Stimulated activated CD4-positive, alpha-beta T cell treated with anti-CD3 and anti-CD28 coated beads, Interleukin-1b, Interleukin-23, amount 100 ng/mL, for 1 hour (primary cell): ENCODE measurements at regions not wholly inside any gene's neighbourhood (a gene's known extent, or its start where the extent isn't known, plus 50 kb on each side); places are given as distances from the start of the nearest gene placed in this dataset.

Experiments
- DNase-seq, 2 donors: peaks; one replicate each; pipeline ENCODE4 v3.0.0-alpha.2; 2020; ENCODE audit warnings: low read depth in 2 of 2

DNA sequence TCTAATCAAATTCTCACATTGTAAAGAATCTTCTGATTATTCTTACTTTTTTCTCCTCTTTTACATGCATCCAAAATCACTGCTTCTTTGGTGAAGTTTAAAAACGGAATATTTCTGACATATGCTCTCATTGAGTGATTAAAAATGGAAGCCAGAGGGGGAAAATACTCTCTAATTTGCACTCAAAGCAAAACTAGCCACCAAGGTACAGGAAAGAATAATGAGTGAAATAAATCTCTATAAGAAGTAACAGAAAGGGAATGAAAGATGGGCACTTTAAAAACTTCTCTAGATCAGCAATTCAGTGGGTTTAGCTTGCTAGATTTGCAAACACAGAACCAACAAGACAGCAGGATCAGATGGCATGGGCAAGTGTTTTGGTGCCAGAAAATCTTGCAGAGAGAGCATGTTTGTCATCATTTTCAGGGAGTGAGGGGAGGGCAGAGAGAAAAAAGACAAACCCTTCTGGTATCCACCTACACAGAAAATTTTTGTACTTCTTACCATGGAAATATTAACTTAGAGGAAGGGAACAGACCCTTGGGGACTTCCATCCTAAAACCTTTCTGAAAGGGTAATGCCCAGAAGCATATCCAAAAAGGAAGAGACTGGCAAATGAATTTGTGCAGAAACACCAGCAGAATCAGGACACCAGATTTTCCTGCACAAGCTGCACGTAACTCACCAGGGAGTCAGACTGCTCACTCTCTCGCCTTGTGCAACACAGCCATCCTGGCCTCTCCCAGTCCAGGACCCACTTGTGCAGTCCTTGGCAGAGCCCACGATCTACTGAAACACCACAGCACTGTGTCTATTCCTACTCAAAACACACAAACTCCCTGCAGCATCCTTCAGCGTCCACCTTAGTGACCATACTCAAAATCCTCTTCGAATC is 270.2 kb upstream of the PRDM1 start:
- no peak for DNase-seq

DNA sequence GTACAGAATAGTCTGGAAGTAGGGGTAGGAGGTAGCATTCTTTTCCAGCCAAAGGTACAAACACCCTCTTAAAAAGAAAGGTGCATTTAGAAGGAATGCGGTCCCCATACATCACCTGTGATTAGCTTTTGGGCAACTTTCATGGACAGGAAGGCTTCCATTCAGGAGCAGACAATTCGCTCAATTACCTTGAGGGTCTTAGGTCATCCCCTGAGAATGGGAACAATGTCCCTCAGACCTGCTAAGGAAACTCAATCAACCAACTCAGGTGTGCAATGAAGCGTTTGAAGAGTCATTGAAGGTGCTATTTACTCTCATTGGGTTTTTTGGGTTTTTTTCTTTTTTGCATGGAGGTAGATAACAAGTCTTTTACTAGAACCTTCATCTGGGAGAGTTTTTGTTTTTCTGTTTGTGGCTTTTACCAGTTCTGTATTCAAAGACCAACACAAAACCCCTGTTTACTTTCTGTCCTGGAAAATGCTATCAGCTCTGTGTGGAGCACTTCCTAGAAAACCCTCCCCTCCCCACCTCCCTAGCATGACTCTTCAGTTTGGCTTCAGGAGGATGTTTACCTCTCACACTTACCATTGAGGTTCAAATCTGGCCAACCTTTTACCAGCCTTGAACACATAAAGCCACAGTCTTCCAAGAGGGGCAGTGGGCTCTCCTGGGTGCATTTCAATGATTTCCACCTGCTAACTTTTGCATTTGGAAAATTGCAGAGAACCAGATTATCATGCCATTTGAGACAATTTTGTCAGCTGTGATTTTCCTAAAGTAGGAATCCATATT is 271.2 kb upstream of the PRDM1 start:
- no peak for DNase-seq

DNA sequence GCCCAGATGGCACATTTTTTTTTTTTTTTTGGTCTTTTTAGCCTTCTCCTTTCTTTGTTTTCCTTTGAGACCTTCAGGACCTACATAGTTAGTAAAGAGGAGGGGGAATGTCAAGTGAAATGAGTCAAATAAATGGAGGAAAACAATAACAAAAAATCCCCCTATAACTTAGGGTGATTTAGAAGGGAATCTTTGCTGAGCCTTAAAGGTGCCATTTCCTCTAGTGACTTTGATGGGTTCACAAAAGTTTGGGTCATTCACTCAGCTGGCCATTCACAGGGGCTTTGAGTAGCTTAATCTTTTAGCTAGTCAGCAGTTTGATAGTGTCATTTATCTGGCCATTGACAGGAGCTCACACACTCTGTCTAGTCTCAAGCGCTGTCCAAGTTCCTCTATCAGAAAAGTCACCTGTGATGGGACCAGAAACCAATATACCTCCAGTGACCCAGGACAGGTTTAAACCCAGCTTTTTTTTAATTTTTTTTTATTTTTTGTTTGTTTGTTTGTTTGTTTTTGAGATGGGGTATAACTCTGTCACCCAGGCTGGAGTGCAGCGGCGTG is 275.1 kb upstream of the PRDM1 start:
- DNase-seq: no peak

DNA sequence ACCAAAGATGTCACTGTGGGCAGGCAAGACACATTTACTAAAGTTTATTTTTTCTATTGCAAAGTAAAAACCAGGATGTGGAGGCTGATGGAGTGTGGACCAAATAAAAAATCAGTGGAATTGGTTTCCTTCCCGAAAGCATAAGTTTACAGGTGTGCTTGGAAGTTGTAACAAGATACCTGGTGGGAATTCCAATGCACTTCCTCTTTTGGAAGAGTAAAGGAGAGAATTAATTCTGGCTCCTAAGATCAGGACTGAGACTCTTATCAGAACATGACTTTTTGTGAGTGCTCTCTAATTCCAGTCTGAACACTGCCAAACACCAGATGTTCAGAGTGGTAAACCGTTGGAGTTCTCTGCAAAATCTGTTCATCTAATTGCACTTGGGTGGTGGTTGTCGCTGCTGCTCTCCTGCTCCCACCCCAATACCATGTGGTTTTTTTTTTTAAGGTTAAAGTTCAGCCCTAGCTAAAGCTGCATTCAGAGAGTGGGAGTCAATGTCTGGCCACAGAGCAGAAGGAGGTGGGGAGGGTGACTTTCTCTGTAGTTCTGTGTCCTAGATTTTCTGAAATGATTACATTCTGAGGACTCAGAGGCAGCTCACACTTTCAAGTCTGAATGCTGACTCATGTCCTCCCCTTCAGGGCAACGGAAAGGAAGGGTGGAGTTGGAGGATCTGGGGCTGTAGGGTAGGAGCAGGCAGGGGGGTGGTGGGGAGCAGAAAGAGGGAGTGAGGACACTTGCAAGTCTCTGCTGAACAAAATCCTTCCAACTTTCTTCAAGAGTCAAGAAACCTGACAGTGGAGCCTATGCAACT is 275.8 kb upstream of the PRDM1 start:
- DNase-seq: no peak

DNA sequence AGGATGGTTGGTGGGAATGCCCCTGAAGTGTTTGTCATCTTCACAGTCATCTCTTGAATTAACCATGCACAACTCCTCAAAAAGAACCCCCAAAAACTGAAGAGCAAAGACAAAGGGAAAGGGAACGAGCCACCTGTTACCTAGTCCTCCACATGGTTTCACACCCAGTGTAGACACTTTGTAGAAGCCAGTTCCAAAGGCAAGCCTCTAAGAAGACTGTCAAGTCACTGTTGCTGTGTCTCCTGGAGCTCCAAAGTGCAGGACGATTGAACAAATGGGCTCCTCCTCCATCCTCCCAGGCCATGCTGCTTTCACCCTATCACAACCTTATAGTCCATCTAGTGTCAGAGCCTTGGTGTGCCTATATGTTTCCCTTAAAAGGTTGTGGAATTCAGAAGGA is 277.6 kb upstream of the PRDM1 start:
- no peak for DNase-seq

DNA sequence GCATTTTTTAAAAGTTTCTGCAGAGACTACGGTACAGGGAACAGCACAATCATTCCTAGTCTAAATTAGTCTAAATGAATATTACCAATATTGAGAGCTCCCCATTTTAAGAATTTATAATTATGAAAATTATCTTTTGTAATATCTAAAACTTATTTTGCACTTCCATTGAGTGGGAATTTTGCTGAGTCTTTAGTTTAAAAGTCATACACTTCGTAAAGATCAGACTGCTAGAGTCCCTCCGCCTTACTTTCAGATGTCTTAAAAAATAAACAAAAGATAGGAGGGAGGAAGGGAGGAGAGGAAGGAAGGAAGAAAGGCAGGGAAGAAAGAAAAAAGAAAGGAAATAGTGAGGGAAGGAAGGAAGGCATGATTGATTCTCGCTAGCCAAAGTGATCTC is 278.2 kb upstream of the PRDM1 start:
- no peak for DNase-seq

DNA sequence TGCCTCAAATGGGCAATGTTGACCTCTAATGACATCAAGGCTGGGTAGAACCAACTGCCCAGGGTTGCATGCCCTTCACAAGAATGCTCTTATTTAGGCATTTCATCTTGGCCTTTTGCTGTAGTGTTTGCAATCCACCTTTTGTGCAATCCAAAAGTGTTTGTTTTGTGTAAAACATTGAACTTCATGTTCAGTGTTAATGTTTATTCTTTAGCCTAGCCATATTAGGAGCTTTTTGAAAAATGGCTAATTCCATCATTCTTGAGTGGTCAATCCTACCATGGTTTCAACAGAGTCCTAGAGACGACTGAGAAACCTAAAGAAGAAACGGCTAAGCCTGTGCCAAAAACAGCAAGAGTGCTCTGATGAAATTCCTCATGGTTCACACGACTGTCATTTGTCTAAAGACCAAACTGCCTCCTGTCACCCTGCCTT is 279.6 kb upstream of the PRDM1 start:
- no peak for DNase-seq

DNA sequence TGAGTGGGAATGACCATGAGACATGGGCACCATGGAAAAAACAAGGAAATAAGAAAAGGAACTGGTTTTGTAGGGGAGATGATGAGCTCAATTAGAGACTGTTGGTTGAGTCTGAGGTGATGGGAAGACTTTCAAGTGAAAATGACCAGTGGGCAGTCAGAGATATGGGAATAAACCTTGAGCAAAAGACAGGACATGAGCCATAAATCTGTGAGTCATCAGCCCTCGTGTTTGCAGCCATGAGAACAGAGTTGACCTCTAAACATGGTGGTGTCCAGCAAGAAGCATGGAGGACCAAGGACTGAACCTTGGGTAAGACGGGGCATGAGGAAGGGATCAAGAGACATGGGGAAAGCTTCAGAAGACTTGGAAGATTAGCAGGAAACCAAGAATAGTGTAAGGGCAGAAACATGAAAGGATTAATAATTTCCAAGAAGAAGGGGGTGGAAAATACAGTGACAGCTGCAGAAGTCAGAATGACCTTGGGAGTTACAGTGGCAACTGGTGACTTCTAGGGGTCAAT is 280.6 kb upstream of the PRDM1 start:
- no peak for DNase-seq

DNA sequence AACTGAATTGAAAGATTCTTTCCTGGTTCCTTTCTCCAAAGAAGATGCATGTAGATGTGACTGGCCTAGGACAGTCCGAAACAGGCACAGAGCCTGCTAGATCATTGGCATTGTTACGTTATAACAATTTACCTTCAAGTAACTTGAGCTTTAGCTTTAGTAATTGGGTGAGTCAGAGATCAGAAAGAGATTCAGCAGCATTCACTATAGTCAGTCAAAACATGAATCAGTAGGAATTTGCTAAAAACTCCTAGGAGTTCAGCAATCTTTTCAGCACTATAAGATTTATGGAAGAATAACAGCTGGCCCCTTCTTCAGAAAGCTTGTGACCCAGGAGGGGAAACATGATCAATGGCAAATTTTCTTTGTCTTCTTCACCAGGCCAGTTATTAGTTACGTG is 281.7 kb upstream of the PRDM1 start:
- no peak for DNase-seq

DNA sequence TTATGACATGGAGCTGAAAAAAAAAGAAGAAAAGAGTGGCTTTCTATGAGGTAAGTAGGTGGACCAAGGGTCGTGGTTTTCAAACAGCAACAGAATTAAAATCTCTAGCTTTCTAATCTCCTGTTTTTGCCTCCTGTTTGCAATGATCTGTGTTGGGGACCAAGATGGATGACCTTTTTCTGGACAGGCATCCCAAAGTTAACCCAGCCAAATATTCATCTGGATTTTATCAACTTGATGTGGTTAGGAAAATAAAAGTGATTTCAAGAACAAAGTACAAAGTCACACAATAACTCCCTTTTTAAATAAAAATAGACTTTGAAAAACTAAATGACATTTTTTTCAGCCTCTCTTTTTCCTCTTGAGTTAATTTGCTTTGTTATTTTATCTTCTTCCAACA is 282.1 kb upstream of the PRDM1 start:
- no peak for DNase-seq

DNA sequence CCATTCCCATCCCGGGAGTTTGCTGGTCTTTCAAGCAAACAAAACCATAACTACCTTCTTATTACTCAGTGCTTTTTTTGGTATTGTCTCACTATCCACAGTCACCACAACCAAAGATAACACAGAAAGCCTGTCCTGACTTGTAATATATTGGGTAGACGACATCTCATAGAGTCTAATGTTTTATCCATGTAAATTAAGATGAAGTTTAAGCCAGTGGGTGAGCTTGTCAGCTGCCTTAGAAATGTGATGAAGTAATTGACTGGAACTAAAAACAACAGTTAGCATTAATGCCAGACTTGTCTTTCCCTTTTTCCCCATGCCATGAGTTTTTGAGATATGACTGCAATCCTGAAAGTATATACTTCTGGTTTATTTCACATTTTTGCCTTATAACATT is 282.7 kb upstream of the PRDM1 start:
- DNase-seq: no peak

DNA sequence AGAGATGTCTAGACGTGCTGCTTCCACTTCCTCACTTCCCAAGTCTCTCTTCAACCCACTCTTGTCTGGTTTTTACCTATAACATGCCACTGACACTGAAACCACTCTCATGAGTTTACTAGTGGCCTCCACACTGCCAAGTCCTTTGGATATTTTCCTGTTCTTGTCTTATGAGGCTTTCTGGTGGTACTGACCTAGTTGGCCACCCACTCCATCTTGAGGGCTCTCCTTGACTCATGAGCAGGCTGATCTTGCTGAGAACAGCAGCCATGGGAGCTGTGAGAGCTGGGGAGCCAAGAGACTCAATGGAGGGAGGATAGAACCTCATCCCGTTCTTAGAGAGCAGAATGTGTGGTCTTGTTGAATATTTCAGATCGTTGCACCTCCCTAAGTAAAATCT is 283.4 kb upstream of the PRDM1 start:
- no peak for DNase-seq

DNA sequence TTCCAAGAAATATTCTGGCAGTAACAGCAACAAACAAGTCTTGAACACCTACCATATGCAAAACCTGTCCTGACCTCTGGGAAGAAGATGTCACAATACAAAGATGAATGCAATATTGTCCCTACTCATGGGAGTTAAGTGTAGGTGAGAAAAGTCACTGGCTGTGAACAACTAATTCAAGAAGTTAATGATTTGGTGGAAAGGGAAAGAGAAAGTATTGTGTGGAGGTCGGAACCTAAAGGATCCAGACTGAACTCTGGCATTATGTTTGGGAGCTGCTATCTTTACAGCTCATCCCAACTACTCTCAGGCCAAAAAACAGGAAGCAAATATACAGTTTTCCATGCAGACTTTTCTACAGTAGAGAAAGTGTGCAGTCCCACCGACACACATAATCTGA is 285.3 kb upstream of the PRDM1 start:
- DNase-seq: no peak

DNA sequence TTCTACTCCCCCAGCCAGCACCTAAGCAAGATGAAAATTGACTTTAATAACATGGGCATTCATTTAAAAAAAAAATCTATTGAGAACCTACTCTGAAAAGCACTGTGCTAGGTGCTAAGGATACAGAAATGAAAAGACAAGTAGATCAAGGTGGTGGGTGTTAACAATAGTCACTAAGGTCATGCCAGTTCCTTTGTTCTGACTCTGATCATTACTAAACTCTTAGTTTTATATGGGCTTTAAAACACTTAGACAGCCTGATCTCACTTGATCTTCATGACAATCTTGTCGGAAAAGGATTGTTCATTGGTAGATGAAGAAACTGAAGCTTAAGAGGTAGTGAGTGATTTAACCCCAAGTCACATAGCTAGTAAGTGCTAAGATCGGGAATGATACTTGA is 285.7 kb upstream of the PRDM1 start:
- DNase-seq: no peak

DNA sequence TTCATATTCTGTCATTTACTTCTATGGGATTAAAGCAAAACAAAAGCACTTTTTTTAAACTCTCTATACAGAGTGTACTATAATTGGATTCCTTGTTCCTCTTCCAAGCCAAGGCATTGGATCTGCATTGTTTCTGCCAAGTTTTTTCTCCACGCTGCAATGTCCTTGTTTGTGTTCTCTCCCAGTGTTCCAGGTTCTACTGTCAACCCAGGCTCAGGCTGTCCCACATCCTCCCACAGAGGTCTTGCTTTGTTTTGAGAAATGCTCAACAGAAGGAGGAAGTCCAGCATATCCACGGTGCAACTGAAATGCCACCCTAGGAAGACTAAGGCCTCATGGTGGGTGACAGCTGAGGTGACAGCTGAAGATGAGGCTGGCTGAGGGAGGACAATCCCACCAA is 287.1 kb upstream of the PRDM1 start:
- DNase-seq: no peak

DNA sequence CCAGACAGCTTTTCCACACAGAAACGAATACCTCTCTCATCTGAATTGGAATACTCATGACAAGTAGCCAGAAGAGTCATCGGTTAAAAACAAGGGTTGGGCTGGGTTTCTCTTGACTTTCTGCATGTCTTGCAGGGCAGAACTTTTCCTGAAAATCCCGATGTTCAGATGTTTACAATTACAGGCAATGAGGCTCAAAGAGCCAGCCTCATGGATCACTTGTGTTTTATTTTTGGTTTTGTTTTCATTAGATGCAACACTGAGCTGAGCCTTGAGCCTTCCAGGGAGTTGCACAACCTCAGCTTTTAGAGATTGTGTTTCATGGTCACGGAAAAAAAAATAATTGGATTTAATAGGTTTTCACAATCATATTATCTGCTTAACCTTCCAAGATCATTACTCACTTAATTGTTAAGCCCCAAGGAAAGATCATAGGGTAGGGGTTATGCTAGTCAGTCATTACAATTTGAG is 288.1 kb upstream of the PRDM1 start:
- DNase-seq: no peak

DNA sequence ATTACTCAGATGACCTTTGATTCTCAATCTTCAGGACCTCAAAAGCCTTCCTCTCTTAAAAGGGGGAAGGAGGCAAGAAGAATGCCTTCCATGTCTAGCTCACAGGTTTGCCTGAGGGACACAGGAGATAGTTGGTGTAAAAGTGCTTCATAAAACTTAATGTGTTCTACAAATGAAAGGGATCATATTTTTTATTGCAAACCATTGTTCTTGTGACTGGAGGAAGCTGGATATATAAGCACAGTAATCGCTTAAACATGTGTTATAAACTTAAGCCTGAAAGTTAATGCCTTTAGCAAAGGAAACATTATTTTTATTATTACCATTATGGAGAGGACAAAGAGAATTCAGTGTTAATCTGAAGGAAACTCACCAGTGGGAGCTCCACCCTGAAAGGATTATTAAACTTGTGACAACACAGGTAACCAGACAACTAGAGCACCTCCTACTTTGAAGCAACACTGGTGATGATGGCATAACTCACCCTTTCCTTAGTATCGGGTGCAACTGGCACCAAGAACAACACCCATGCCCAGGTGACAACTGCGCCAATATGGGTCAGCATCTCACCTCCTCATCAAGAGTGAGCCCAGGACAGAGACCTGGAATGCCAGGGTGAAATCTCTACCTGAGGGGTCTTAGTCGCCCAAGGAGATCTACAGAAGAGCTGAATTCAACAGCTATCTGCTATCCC is 288.7 kb upstream of the PRDM1 start:
- no peak for DNase-seq

DNA sequence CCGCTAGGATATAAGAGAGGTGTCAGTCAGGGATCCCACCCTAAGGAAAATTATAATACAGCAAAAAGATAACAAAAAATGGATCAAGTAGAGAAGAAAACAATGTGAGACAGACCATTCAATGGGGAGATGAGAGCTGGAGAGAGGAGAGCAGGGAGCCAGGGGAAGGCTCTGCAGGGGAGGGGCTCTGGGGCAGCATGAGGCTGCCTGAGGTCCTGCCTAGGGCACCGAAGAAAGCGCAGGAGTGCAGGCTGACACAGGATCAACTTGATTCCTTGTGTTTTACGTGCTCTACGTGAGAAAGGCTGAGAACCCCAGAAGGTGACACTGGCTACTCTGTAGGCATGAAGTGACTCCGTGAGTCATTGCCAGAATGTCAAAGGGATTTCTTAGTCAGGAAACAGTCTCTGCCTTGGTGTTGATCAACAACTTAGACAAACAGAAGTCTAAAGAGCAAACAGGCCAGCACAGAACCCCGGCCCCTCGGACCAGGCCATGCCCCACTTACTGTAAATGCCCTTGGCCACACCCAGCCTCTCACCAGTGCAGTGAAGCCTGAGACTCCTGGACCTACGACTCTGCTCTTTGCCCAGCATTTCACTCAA is 290.1 kb upstream of the PRDM1 start:
- DNase-seq: no peak

DNA sequence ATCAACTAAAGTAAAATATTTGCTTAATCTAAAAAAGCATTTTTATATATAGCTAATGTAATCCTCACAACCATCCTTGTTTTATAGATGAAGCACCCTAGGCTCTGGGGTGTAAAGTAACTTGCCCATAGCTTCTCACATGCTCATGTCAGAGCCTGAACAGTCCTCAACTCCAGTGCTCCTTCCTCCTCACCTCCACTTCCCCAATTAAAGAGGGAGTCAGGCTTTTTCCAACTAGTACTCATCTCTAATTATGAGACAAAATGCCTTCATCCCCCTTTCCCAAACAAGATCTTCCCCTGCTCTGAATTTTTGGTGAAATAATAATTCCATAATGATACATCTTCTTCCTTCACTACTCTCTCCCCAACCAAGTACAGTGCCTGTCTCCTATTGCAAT is 290.8 kb upstream of the PRDM1 start:
- DNase-seq: no peak

DNA sequence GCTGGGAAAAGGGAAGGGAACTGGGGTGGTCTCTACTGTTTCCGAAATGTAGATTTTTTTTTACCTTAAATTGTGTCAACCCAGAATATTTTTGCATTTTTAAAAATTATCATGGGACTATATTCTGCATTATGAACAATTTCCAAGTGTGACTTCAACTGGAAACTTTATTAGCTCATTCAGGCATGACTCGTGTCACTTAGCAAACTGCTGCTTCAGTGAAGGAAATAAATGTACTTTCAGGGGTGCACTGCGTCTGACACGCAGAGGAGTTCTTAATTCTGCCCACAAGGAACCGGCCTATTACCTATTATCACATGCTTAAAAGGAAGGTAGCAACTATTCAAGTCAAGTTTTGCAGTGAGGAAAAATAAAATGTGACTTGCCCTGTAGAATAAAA is 291.3 kb upstream of the PRDM1 start:
- DNase-seq: no peak

DNA sequence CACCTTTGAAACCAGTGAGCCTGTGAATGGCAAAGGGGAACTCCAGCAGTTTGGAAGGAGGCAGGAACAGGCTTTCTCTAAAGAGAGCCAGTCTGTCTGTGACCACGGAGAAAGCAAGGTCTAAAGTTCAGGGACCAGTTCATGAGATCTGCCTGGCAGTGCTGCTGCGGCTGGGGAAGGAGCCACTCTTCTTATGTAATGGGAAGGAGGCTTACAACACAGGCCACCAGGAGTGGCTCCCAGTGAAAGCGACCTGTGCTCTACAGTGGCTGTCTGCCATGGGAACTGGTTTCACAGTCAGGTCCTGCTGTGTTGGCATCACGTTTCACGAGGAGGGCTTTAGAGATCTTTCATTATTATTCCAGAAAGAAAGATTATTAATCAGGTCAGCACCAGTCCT is 291.9 kb upstream of the PRDM1 start:
- no peak for DNase-seq
